Karpas-422 (cell line): ENCODE measurements at regions not wholly inside any gene's neighbourhood (a gene's known extent, or its start where the extent isn't known, plus 50 kb on each side); places are given as distances from the start of the nearest gene placed in this dataset.

Source experiments
- DNase-seq: peaks from one replicate; pipeline ENCODE4 v3.0.0-alpha.2; 2015
- H2AFZ ChIP-seq: fragments of 200-600 bp; sonication (generic); 2 replicates; pipeline ENCODE4 v1.6.1; 2014; ENCODE audit warnings: antibody characterized with exemption, low read length, mixed read lengths
- H3K27ac ChIP-seq: fragments of 200-600 bp; sonication (generic); 2 replicates; pipeline ENCODE4 v1.5.1; 2014; ENCODE audit warnings: mild to moderate bottlenecking, low read length, moderate library complexity
- H3K27me3 ChIP-seq: fragments of 200-600 bp; sonication (generic); 2 replicates; pipeline ENCODE4 v1.6.1; 2014; ENCODE audit warnings: low read length, mixed read lengths
- H3K36me3 ChIP-seq: fragments of 200-600 bp; sonication (generic); 2 replicates; pipeline ENCODE4 v1.6.1; 2014; ENCODE audit warnings: low read length, mixed read lengths; ENCODE audit not compliant: insufficient read depth
- H3K4me1 ChIP-seq: fragments of 200-600 bp; sonication (generic); 2 replicates; pipeline ENCODE4 v1.6.1; 2014; ENCODE audit warnings: mild to moderate bottlenecking, low read length, mixed read lengths
- H3K4me2 ChIP-seq: fragments of 200-600 bp; sonication (generic); 2 replicates; pipeline ENCODE4 v1.6.1; 2014; ENCODE audit warnings: low read length, low read depth, mild to moderate bottlenecking; ENCODE audit not compliant: poor library complexity, severe bottlenecking
- H3K4me3 ChIP-seq: fragments of 200-600 bp; sonication (generic); 2 replicates; pipeline ENCODE4 v1.5.1; 2014; ENCODE audit warnings: mild to moderate bottlenecking, antibody characterized with exemption, low read length, mixed read lengths
- H3K79me2 ChIP-seq: fragments of 200-600 bp; sonication (generic); 2 replicates; pipeline ENCODE4 v1.6.1; 2014; ENCODE audit warnings: mild to moderate bottlenecking, low read length, mixed read lengths
- H3K9ac ChIP-seq: fragments of 200-600 bp; sonication (generic); 2 replicates; pipeline ENCODE4 v1.6.0; 2014; ENCODE audit warnings: low read length
- H3K9me2 ChIP-seq: fragments of 200-600 bp; sonication (generic), shearing (Covaris generic); replicated peaks from 2 replicates; pipeline ENCODE4 v1.6.0; 2014; ENCODE audit warnings: mild to moderate bottlenecking, low read length, moderate library complexity; ENCODE audit not compliant: insufficient read depth
- H3K9me3 ChIP-seq: fragments of 300-700, 200-600 bp; sonication (generic); 2 replicates; pipeline ENCODE4 v1.6.1; 2014; ENCODE audit warnings: low read length, mixed read lengths
- H4K20me1 ChIP-seq: fragments of 200-600 bp; sonication (generic); 2 replicates; pipeline ENCODE4 v1.6.1; 2014; ENCODE audit warnings: mild to moderate bottlenecking, antibody characterized with exemption, low read length, low read depth; ENCODE audit not compliant: insufficient read depth

DNA sequence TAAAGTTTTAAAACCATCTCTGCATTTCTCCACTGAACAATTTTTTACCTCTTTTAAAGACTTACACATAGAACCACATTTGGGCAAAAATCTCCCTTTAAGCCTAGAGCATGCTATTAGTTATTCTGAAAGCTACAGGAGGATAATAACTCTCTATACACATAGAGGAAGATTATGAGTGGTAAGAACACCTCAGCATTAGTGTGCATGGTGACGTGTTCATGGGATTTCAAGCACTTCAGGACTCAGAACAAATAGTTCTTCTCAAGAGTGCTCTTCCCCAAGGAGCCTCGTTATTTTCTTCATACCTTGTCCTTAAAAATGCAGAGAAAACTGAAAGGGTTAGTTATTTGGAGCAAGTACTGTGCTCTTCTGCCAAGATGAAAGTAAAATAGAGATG is 256.9 kb upstream of the TUSC1 start:
- no peak for DNase-seq
- Histone ChIP-seq H2AFZ (no peak overlapping the region), H3K9me2 (no peaks in the 10 kb centered on the region), H3K4me2 (no peak overlapping the region), H3K9ac (no peak overlapping the region), H3K36me3 (no peaks in the 10 kb centered on the region), H3K27me3 (no peaks in the 10 kb centered on the region), H3K79me2 (no peaks in the 10 kb centered on the region), H3K9me3 (no peaks in the 10 kb centered on the region), H4K20me1 (no peaks in the 10 kb centered on the region), H3K27ac (no peak overlapping the region), H3K4me3 (no peak overlapping the region), H3K4me1 (no peaks in the 10 kb centered on the region)

DNA sequence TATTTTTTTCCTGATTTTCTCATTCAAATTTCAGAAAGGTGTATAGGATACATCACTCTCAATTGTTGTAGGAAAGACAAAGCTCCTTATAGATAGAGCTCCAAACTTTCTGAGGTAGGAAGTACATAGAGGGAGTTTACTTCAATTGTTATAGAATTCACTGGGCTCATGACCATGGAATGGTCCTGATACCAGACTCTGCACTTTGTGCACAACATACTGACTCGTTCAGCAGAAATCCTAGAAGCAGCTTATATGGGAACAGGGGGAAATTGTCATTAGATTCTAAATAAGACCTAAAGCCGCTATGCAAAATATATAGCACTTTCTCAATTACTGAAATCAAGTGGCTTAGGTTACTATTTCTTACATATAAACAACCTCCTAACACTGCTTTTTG is 240.5 kb upstream of the TUSC1 start:
- H3K27me3 ChIP-seq, result no peaks in the 10 kb centered on the region
- no peak overlapping the region for H3K27ac ChIP-seq
- no peaks in the 10 kb centered on the region; the same call in 1 of the 2 replicates for H3K9me3 ChIP-seq
- no peak for DNase-seq
- H3K9me2 ChIP-seq, result 0 out of 2 replicates have a peak, but pooled peaks cover 5% of the 10 kb centered on the region
- H3K4me3 ChIP-seq, result no peak overlapping the region
- H3K79me2 ChIP-seq, result no peaks in the 10 kb centered on the region
- no peak overlapping the region for H3K4me2 ChIP-seq
- no peaks in the 10 kb centered on the region for H3K36me3 ChIP-seq
- no peak overlapping the region for H3K9ac ChIP-seq
- H2AFZ ChIP-seq, result no peak overlapping the region
- H4K20me1 ChIP-seq, result no peaks in the 10 kb centered on the region
- no peaks in the 10 kb centered on the region for H3K4me1 ChIP-seq

DNA sequence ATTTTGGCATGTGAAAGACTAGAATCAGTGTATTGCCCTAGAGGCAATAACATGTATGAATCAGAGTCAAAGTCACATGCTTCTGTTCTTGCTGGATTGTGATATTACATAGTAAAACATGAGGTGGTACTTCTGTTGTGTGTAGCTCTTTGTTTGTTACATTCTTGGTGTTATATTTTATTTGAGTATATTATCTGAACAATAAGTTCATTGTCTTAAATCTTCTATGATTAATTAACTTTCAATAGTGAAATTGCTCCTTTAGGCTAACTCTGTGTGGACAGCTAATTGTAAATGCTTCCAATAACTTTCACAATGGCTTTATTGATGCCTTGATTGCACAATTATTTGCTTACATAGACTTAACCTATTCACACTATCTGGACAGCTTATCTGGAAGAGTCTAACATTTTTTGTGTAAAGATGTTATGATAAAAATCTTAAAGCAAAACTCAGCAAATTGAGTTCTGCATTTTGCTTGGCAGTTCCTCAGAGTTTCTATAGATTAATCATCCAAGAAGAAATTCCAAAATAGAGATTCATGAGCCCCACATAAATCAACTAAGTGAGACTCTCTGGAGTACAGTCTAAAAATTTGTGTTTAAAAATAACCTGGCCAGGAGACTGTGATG is 239.6 kb upstream of the TUSC1 start:
- Histone ChIP-seq H3K27ac (no peak overlapping the region), H3K9ac (no peak overlapping the region), H3K79me2 (no peaks in the 10 kb centered on the region), H3K4me2 (no peak overlapping the region), H3K36me3 (no peaks in the 10 kb centered on the region), H3K4me1 (no peaks in the 10 kb centered on the region), H3K4me3 (no peak overlapping the region), H2AFZ (no peak overlapping the region), H3K27me3 (no peaks in the 10 kb centered on the region), H4K20me1 (no peaks in the 10 kb centered on the region), H3K9me2 (0 out of 2 replicates have a peak, but pooled peaks cover 5% of the 10 kb centered on the region), H3K9me3 (no peaks in the 10 kb centered on the region)
- DNase-seq, result no peak

DNA sequence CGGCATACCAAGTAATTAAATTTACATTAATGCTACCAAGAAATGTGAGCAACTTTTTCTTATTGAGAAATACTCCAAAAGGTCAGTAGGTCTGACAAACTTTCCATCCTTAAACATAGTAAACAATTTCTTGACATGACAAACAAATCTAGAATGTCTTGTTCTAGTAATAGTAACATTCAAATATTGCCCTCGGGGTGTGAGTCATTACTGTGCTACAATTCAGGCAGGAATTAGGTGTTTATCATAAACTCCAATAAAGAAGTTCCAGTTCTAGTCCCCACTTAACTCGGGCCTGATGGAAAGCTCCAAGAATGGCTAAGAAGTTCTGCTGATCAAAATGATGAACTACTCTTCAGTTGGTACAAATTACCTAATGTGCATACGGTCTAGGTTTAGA is 235.6 kb upstream of the TUSC1 start:
- H4K20me1 ChIP-seq, result no peaks in the 10 kb centered on the region

DNA sequence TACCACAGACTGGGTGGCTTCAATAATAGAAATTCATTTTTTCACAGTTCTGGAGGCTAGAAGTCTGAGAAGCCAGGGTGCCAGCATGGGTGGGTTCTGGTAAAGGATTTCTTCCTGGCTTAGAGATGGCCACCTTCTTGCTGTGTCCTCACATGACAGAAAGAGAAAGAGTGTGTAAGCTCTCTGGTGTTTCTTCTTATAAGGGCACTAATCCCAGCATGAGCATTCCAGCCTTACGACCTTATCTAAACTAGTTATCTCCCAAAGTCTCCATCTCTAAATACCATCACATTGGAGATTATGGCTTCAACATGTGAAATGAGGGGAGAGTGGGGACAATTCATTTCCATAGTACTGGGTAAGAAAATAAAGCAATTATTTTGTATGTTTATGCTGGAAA is 226.5 kb upstream of the TUSC1 start:
- H3K36me3 ChIP-seq, result no peaks in the 10 kb centered on the region
- no peaks in the 10 kb centered on the region for H3K79me2 ChIP-seq
- no peaks in the 10 kb centered on the region for H3K4me1 ChIP-seq
- H4K20me1 ChIP-seq, result no peaks in the 10 kb centered on the region
- no peak overlapping the region for H2AFZ ChIP-seq
- H3K9ac ChIP-seq, result no peak overlapping the region
- no peak overlapping the region for H3K4me2 ChIP-seq
- no peak overlapping the region for H3K4me3 ChIP-seq
- no peaks in the 10 kb centered on the region for H3K9me3 ChIP-seq
- no peak overlapping the region for H3K27ac ChIP-seq
- no peak for DNase-seq
- no peaks in the 10 kb centered on the region for H3K27me3 ChIP-seq
- H3K9me2 ChIP-seq, result no peaks in the 10 kb centered on the region

More for the DNA sequence above, 235.6 kb upstream of the TUSC1 start:
- Histone ChIP-seq H3K9me2 (0 out of 2 replicates have a peak, but pooled peaks cover 5% of the 10 kb centered on the region), H3K4me1 (no peaks in the 10 kb centered on the region), H3K27me3 (no peaks in the 10 kb centered on the region), H3K79me2 (no peaks in the 10 kb centered on the region), H3K4me3 (no peak overlapping the region), H3K36me3 (no peaks in the 10 kb centered on the region), H2AFZ (no peak overlapping the region), H3K27ac (no peak overlapping the region), H3K9ac (no peak overlapping the region), H3K4me2 (no peak overlapping the region), H3K9me3 (no peaks in the 10 kb centered on the region)
- no peak for DNase-seq

DNA sequence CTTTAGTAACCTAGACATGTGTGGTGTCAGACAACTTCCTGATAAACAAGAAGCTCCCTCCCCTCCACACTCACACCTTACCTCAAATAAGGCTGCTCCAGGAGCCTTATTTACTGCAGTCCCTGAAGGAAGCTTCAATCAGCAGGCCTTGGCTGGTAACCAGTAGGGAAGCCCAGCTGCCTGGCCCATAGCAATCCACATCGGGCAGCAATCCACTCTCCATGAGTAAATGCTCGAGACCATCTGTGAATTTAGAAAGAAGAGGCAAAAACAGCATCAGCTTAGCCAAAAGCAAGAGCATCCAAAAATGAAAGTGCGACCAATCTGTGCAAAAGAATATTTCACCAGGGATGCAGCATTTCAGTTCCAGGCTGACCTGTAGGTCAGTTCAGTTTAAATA is 213.3 kb upstream of the TUSC1 start:
- Histone ChIP-seq H4K20me1 (no peaks in the 10 kb centered on the region), H3K27me3 (no peaks in the 10 kb centered on the region), H3K9me3 (no peaks in the 10 kb centered on the region), H3K79me2 (no peaks in the 10 kb centered on the region), H3K9ac (no peak overlapping the region), H3K4me3 (no peak overlapping the region), H3K4me1 (no peaks in the 10 kb centered on the region), H2AFZ (no peak overlapping the region), H3K4me2 (no peak overlapping the region), H3K9me2 (no peaks in the 10 kb centered on the region), H3K27ac (no peak overlapping the region), H3K36me3 (no peaks in the 10 kb centered on the region)
- no peak for DNase-seq

DNA sequence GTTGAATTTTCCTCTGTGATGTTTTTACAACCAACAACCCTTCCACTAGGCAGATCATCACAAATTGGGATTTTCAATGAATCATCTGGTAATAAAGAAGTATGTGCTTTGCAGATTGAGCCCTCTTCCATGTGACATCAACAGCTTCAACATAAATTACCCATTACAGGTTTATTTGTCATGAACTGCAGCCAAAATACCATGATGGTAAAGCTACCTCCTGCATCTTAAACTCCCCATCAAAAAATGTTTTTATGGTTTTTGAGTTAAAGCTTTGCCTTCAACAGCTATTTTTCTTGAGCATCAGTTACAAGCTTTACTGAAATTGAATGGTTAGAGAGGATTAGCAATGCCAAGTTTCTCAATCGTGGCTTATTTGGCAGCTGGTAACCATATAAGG is 211.4 kb upstream of the TUSC1 start:
- no peak for DNase-seq
- Histone ChIP-seq H3K4me2 (no peak overlapping the region), H2AFZ (no peak overlapping the region), H3K9me3 (no peaks in the 10 kb centered on the region), H3K27me3 (no peaks in the 10 kb centered on the region), H3K27ac (no peak overlapping the region), H3K9me2 (no peaks in the 10 kb centered on the region), H3K4me1 (no peaks in the 10 kb centered on the region), H3K9ac (no peak overlapping the region), H3K36me3 (no peaks in the 10 kb centered on the region), H4K20me1 (no peaks in the 10 kb centered on the region), H3K79me2 (no peaks in the 10 kb centered on the region), H3K4me3 (no peak overlapping the region)

DNA sequence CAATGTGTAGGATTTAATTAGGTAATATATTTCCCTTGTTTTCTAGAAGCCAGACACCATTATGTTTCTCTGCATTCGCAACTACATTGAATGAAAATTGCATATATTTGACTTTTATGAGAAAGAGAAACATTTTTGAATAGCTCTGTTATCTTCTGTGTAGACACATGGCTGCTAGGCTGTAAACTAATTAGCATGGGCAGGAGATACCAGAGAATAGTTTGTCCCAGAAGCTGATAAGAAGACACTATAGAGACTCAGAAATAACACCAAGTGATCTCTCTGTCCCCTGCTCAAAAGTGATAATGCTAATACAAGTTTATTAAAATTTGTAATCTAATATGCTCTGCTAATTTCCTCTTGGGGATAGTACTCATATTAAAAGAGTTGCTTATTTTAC is 198.0 kb upstream of the TUSC1 start:
- Histone ChIP-seq H3K79me2 (no peaks in the 10 kb centered on the region), H3K9me3 (peaks cover 3% of the 10 kb centered on the region; the same call in 1 of the 2 replicates), H3K4me3 (no peak overlapping the region), H3K9me2 (no peaks in the 10 kb centered on the region), H3K36me3 (no peaks in the 10 kb centered on the region), H3K27ac (no peak overlapping the region), H3K9ac (no peak overlapping the region), H3K4me1 (no peaks in the 10 kb centered on the region), H2AFZ (no peak overlapping the region), H3K4me2 (no peak overlapping the region), H3K27me3 (no peaks in the 10 kb centered on the region), H4K20me1 (no peaks in the 10 kb centered on the region)
- no peak for DNase-seq
